HuH-7 (cell line): ENCODE measurements at regions not wholly inside any gene's neighbourhood (a gene's known extent, or its start where the extent isn't known, plus 50 kb on each side); places are given as distances from the start of the nearest gene placed in this dataset.
"Not testable (repeated sequence)": the region's sequence is repeated elsewhere in the genome, so short reads cannot be mapped to it uniquely, and the experiment has no call there.

Experiments
- DNase-seq: peaks from one replicate; pipeline ENCODE4 v3.0.0; 2011; ENCODE audit warnings: low spot score

DNA sequence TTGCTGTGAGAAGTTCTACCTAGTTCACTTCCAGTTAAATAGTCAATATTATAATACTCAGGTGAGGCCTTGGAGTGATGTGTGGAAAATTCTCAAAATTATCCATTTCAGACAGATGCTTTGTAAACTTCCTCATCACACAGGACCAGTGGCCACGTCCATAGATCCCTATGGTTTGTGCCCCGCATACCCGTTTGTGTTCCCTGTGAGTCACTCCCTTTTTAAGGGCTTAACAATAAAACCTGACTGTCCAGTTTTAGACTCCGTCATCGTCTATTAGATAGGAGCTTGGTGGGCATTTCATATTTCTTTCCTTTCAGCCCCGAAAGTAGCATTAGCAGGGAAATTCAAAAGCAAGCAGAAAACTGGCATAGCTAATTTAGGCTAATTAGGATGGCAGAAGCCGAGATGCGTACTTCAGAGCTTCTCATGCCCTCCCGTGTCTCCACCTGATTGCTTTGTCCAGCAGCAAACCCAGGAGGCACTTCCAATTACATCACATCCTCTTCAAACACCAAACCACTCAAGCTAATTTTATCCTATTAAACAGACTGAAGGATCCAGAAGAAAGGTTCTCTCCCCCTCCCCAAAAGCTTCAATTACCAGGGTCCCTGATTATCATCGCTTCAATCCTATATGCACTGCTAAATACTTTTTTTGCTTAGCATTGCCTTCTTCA lies 186.6 kb upstream of the OTX2 start:
- DNase-seq: no peak

DNA sequence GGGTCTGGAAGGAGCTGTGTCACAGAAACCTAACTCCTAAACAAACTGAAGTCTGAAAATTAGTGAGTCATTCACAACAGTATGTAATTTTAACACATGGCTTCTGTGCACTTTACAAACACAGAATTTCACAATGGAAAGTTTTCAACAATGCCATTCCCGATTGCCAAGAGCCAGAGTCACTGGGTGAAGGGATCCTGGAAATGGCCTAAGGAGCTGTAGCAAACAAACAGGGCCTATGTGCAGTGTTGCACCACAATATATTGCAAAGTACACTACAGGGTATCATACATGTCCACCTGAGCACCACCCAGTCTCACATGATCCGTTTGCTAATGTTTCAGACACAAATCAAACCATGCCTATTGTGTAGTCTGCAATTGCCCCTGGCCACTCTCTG lies 184.7 kb upstream of the OTX2 start:
- DNase-seq: no peak

DNA sequence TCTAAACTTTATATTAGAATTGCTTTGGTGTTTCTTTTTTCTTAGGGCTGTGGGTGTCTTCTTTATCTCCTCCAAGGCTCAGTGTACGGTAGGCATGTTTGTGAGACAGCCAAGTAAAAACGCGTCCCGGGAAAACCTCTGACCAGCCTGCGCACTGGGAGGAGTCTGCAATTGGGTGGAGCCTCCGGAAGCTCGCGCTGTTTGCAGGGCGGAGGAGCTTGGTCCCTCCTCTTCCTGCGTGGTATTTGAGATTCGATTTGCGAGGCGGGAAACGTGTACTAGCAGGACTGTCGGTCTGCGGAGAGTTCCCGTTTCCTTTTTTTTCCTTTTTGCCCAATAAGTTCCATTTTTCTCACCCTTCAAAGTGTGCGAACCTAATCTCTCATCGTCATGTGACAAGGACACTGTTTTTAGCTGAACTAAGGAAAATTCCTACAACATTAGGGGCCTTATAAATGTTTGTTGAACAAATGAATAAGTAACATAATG lies 182.1 kb upstream of the OTX2 start:
- DNase-seq: no peak

DNA sequence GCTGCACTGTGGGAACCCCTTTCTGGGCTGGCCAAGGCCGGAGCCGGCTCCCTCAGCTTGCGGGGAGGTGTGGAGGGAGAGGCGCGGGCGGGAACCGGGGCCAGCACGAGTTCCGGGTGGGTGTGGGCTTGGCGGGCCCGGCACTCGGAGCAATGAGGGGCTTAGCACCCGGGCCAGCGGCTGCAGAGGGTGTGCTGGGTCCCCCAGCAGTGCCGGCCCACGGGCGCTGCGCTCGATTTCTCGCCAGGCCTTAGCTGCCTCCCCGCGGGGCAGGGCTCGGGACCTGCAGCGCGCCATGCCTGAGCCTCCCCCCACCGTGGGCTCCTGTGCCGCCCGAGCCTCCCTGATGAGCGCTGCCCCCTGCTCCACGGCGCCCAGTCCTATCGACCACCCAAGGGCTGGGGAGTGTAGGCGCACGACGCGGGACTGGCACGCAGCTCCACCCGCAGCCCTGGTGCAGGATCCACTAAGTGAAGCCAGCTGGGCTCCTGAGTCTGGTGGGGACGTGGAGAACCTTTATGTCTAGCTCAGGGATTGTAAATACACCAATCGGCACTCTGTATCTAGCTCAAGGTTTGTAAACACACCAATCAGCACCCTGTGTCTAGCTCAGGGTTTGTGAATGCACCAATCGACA lies 180.8 kb upstream of the OTX2 start:
- not testable (repeated sequence) for DNase-seq

DNA sequence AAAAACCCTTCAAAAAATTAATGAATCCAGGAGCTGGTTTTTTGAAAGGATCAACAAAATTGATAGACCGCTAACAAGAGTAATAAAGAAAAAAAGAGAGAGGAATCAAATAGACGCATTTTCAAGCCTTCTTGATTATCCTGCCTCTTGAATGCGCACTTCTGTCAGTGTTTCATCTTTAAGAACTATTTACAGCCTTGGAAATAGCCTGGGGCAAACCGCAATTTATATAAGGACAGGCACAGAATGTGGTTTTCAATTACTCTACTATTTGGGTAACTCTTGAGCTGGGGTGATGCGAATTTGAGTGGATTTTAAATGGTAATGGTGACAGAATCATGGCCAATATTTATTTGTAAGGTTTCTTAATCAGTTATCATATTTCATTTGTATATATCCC lies 179.1 kb upstream of the OTX2 start:
- DNase-seq: no peak

DNA sequence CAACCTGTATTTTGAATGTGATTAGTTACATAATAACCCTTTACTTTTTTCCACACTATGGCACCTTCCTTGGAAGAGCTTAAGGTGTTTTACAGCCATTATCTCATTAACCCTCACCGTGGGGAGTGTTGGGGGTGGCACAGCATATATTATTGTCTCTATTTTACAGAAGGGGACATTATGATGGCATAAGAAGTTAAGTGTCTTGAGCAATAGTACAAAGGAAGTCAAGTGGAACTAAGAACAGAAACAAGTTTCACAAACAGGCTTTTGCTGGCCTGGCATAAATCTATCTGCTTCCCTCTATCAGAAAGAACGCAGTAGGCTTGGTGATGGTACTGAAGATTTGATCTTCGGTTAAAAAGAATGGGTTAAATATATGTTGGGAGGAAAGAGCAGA lies 169.7 kb upstream of the OTX2 start:
- DNase-seq: no peak

DNA sequence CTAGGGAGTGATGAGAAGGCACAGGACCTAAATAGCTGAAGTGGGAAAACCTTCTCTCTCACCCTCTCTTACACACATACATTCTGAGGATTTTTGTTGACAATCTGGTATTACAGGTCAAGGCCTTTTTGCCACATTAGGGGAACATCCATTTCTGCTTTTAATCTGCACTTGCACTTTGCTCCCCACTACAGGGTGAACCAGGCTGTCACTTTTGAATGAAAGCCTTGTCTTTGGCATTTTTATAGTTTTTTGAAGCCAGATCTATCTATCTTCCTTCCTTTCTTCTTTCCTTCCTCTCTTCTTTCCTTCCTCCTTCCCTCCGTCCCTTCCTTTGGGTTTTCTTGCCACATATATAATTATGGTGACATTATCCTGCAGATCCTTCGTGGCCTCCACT lies 165.9 kb upstream of the OTX2 start:
- DNase-seq: no peak

GRCh38 chr14:56975521-56975920 lies 165.2 kb upstream of the OTX2 start:
- DNase-seq: no peak

DNA sequence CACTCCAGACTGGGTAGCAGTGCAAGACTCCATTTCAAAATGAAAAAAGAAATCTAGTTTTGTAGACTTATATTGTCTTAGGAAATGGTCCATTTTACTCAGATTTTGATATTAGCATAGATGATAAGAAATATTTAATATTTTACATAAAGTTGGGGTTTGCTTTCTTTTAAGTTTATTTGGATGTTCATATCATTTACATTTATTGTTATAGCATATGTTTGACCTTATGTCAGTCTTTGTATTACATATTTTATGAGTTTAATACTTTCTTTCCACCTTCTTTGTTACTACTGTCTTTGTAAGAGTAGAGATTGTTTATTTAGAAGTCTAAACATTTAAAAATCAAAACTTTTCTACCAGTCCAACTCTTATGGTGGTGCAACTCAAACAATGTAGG lies 162.7 kb upstream of the OTX2 start:
- DNase-seq: no peak

DNA sequence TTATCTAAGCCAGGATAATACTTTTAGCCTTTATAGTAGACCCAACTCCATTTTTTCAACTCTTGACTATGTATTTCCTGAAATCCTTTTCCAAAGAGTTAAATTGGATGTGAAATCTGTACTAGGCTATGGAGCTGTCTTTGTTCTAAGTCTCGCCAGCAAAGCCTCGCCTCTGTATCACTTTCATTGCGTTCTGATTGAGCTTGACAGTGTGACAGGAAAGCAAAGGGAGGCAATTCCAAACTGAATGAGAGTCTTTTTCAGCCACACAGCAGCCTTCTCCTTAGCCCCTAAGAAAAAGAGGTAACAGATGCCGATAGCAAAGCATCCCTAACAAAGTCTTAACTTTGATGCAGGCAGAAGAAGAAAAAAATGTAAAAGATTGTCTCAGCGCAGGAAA lies 154.6 kb upstream of the OTX2 start:
- DNase-seq: no peak

DNA sequence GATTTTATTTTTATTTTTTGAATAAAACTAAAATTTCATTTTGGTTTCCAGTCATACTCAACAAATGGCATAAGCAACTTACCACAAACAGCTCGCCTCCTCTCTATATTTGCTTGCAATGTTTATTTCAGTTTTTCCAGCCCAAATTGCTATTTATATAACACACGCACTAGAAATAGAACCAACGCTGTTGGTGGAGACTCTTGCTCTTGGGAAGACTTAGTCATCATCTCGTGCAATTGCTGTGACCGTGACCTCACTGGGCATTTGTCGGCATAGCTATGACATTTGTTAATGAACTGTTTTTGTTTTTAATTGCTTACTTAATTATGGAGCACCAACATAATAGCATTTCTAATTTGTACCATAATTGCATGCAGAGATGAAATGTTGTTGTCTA lies 153.1 kb upstream of the OTX2 start:
- no peak for DNase-seq

DNA sequence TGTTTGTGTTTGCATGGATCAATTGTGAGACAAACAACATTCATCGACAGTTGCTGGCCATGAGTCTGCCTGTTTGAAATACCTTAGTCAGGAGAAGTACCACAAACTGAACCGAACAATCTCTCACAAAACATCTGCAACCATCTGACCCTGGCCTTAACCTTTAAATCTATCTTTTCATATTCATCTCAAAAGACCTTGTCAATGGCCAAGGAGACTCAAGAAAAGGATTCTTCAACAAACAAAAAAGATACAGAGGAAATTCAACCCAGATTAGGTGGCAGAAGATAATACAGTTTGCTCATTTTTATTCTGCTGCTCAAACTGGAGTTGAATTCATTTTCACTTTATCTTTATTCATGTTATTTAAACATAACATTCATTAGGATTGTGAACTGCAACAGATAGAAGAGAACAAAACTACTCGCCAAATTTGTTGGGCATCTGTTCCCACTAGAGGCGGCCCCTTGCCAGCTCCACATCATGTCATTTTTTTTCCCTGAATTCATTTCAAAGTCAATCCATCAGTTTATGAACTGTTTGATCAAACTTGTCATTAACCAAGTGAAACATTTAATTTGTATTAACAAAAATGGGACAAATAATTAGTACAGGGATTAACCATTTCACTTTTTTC lies 152.3 kb upstream of the OTX2 start:
- no peak for DNase-seq

- no peak for DNase-seq
These were observed 149.6 kb upstream of the OTX2 start for GRCh38 chr14:56959869-56960268.

GRCh38 chr14:56959121-56959520 lies 148.8 kb upstream of the OTX2 start:
- DNase-seq: no peak

GRCh38 chr14:56956182-56956581 lies 145.9 kb upstream of the OTX2 start:
- no peak for DNase-seq

GRCh38 chr14:56955745-56956144 lies 145.5 kb upstream of the OTX2 start:
- no peak for DNase-seq

DNA sequence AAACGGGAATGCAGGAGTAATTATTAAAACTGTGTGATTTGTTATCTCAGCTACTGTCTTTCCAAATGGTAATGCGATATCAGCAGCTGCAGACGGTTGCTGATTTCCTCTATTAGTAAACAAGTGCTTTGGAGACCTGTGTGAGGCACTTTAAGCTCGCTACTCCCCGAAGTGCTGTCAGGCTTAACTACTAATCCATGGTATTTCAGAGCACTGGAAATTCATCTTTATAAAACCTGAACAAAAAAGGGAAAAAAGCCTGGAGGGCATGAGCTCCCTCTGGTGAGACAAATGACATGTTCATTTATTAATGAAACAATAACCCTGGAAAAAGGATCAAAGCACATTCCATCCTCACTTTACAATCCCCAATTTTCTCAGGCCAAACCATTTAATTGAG lies 143.6 kb upstream of the OTX2 start:
- DNase-seq: no peak

GRCh38 chr14:56952766-56953473 lies 142.6 kb upstream of the OTX2 start:
- no peak for DNase-seq

GRCh38 chr14:56949828-56950227 lies 139.5 kb upstream of the OTX2 start:
- no peak for DNase-seq

DNA sequence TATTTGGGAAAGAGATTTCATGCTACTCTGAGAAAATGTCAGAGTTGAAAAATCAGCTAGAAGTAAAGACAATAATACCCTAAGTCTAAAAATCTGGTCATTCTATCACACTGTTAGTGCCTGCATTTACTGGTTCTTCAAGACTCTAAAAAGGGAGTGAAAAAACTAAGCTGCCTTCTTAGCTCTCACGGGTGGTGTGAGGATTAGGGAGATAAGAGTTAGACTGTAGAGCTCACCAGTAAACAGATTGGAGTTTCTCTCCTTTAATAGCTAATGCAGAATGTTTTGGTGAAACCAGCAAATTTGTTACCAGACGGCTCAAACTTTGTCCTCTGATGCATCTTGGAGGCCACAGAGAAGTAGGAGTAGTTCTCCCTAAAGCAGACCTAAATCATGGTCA lies 135.0 kb upstream of the OTX2 start:
- no peak for DNase-seq

DNA sequence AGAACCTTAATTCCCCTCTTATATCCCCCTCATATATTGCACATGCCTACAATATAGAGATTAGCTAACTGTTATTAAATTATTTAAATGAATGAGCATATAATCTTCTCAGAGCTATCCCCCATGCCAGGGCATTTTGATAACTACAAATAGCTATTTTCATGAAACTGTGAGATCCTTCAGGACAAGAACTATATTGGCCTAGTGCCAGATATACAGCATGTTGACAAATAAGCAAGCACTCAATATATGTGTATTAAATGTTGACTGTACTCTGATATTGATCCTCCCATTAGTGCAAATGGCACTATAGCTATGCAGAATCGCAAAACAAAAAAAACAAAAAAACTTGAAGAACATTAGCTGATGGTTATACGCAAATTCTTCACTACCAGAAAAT lies 134.1 kb upstream of the OTX2 start:
- DNase-seq: no peak

GRCh38 chr14:56933446-56933845 lies 123.2 kb upstream of the OTX2 start:
- DNase-seq: no peak
